Ammon's horn (tissue), 1 donor: ENCODE measurements at regions not wholly inside any gene's neighbourhood (a gene's known extent, or its start where the extent isn't known, plus 50 kb on each side); places are given as distances from the start of the nearest gene placed in this dataset.

ENCODE experiments used
- DNase-seq: peaks from one replicate; pipeline ENCODE4 v3.0.0-alpha.2; 2016; ENCODE audit warnings: low spot score

DNA sequence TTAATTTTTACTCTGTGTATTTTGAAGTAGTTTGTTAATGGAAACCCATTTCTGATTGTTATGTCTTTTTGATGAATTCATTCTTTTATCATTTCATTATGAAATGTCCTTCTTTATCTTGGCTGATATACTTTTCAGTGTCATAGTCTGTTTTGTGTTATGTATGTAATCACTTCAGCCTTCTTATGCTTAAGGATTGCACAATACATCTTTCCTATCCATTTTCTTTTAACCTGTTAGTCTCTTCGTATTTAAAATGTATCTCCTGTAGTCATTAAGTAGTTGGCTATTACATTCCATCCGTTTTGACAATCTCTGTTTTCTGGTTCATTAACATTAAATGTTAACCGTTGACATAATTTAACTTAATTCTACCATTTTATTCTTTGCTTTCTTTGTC lies 344.6 kb upstream of the CTNND2 start:
- no peak for DNase-seq

DNA sequence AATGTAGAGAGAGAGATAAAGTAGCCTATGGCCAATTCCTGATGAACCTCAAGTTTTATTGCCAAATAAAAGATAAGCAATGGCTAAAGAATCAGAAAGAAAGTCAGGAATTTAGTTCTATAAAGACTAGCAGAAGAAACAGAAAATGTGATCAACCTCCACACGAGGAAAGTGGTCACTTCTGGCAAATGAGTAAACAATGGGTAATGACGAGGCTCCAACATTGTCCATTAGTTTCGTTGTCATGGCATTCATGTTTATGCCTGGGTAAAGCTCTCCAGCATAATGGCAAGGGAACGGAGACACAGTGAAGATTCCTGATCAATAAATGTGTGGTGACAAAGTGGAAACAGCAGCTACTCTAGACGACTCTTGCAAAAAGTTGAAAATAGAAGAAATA lies 341.8 kb upstream of the CTNND2 start:
- DNase-seq, result no peak

- DNase-seq, result no peak
Observed at GRCh38 chr5:12245429-12245828, 341.2 kb upstream of the CTNND2 start.

GRCh38 chr5:12242950-12243888 lies 339.0 kb upstream of the CTNND2 start:
- DNase-seq, result no peak

GRCh38 chr5:12237837-12238575 lies 333.8 kb upstream of the CTNND2 start:
- no peak for DNase-seq

- no peak for DNase-seq
Observed at GRCh38 chr5:12230659-12231058, 326.4 kb upstream of the CTNND2 start.

GRCh38 chr5:12217039-12217438 lies 312.8 kb upstream of the CTNND2 start:
- DNase-seq, result no peak

DNA sequence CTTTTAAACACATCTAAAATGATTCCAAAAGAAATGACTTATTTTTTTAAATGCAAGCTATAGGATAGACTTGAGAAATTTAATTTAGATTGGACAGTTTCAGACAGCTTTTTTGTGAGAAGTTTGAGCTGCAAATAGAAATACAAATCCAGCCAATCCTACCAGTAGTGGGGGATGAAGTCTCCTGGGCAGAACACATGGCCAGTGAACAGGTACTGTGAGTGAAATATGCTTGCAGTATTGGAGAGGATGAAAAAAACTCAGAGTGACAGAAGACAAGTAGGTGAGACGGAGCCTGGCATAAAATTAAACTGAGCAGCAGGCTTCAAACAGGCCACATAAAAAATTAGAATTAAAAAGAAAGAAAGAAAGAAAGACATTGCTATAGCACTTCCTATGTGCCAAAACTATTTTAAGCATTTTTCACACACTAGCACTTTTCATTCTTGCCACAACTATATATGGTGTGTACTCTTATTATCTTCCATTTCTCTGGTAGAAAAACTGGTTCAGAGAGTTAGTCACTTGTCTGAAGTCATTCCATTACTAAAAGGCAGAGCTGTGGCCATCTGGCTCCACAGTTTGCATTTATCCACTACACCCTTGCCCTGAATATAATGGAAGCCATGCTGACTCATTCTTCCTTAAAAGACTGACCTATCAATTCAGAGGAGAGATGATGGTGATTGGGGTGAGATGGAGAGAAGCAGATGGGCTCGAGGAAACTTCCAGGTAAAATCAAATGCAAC lies 310.2 kb upstream of the CTNND2 start:
- no peak for DNase-seq

DNA sequence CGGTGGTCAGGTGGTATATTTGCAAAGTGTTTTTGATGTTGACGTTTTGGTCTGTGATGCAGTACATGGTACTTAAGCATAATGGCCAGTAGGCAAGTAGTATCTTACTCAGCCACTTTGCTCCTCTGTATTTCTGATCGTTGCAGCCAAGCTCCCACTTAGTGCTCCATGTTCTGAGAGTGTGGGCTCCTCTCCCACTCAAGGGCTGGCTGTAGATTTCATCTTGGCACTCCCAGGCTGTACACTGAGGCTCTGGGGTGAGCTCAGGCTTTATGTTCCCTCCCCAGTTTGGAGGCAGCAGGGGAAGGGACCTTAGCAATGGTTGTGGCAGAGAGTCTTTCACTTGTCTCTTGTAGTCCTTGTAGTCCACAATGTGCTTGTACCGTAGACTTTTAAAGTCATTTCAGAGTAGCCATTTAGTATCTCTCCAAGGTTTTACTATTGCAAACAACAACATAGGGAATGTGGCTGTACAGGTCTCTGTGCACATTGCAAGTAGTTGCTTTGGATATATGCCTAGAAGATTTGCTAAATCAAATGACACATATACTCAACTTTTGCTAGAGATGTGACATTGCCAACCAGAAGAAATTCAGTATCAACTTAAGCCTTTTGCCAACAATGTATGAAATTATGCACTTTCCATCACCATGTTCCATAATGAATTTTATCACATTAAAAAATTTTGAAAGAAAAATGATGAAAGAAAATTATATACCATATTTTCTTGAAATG lies 304.3 kb upstream of the CTNND2 start:
- DNase-seq, result no peak

DNA sequence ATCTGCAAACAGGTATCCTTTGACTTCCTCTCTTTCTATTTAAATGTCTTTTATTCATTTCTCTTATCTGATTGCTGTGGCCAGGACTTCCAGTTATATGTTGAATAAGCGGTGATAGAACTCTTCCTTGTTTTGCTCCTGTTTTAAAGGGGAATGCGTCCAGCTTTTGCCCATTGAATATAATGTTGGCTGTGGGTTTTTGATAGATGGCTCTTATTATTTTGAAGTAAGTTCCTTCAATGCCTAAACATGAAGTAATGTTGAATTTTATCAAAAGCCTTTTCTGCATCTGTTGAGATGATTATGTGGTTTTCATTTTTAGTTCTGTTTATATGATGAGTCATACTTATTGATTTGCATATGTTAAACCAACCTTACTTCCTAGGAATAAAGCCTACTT lies 300.5 kb upstream of the CTNND2 start:
- no peak for DNase-seq

DNA sequence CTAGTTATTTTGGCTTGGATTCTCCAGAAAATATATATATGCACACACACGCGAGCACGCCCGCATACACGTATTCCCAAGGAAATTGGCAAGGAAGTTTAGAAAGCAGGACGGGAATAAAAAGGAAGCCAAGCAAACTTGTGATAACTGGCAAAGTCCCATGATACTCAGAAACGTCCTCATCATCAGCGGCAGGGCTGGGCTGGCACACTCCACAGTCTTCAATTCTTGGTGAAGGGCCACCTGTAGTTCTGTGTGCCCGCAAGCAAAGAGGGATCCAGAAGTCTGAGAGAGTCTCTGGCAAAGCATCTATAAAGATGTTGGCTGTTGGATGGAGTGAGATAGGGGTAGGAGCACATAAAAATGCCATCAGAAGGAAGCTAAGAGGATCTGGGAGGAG lies 289.3 kb upstream of the CTNND2 start:
- DNase-seq, result no peak

- peak; percentile 4 for DNase-seq
Observed at GRCh38 chr5:12183003-12183402, 278.8 kb upstream of the CTNND2 start.

- no peak for DNase-seq
Observed at GRCh38 chr5:12177851-12178250, 273.6 kb upstream of the CTNND2 start.

DNA sequence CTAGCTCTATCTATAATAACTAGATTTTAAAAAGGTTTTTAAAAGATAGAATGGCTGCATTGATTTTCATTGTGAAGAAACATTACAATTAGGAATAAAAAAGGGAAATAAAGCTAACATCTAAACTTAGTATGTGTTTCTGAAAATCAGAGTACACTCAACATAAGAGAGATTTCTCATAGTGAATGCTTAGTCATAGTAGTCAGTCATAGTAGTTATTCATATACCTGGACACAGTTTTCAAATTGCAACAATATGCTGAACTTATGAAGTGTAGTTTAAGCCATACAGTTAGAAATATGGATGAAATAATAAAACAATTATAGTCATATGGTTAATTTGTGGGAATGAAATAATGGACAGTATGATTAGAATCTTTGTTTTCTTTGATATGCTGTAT lies 273.0 kb upstream of the CTNND2 start:
- DNase-seq, result no peak

DNA sequence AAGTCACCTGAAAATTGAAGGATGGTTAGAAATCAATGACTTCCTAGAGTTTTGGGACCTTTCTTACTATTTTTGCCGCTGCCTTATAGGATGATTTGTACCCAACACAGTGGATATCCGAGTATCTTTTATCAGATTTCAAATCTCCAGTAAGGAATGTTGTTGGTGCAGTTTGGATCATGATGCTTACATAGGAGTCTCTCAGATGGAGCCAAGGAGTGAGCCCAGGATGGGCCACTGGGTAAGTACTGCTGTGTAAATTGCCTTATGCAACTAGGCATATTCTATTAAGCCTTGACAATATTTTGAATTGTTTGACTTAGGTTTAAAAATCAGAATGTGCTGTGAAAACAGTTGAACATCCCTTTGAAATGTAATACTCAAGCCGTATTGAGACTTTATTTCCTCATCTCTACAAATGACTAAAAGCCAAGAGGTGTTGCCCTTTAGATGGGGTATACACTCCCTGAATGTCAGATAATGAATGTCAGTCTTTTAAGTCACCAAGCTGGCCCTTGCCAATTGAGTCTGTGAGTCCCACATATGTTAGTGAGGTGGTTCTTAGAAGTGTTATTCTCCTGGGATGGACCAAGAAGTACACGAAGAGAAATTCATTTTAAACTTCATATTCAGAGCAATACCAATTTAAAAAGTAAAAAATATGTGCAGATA lies 271.8 kb upstream of the CTNND2 start:
- DNase-seq, result no peak

- no peak for DNase-seq
Observed at GRCh38 chr5:12174734-12175133, 270.5 kb upstream of the CTNND2 start.

GRCh38 chr5:12169536-12169935 lies 265.3 kb upstream of the CTNND2 start:
- no peak for DNase-seq

DNA sequence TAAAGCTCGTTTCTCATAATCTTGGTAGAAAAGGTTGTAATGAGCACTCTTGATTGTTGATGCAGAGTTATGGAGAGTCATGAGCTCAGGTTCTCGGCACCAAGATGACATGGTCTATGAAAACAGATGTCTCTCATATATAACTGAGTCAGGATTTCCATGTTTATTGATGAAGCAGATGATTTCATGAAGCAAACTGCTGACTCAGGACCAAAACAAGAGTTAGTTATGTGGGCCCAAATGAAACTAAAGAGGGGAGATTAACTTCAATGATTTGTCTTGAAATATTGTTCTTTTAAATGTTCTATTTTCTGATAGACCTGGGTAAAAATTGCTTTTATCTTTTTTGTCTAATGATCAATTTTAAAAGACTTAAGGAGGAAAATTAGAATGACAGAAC lies 258.6 kb upstream of the CTNND2 start:
- DNase-seq, result no peak

DNA sequence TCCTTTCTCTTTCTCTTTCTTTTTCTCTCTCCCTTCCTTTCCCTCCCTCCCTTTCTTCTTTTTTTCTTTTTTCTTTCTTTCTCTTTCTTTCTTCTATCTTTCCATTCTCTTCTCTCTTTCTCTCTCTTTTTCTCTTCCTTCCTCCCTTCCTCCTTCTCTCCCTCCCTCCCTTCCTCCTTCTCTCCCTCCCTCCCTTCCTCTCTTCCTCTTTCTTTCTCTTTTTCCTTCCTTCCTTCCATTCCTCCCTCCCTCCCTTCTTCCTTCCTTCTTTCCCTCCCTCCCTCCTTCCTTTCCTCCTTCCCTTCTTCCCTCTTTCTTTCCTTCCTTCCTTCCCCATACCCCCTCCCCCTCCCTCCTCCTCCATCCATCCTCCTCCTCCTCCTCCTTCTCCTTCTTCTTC lies 243.3 kb upstream of the CTNND2 start:
- no peak for DNase-seq

- DNase-seq, result no peak
Observed at GRCh38 chr5:12141496-12141895, 237.2 kb upstream of the CTNND2 start.

DNA sequence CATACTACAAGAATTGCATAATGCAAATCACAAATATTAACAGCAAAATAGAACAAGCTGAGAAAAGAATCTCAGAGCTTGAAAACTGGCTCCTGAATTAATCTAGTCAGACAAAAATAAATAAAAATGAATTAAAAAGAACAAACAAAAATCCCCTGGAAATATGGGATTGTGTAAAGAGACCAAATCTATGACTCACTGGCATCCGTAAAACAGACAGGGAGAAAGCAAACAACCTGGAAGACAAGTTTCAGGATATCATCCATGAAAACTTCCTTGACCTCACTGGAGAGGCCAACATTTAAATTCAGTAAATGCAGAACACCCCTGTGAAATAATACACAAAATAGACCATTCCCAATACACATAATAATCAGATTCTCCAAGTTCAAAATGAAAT lies 229.3 kb upstream of the CTNND2 start:
- no peak for DNase-seq
